Fibroblast of lung (primary cell): ENCODE measurements at regions not wholly inside any gene's neighbourhood (a gene's known extent, or its start where the extent isn't known, plus 50 kb on each side); places are given as distances from the start of the nearest gene placed in this dataset.

Source experiments
- CTCF ChIP-seq, 2 donors: IDR thresholded peaks in 1 of 2; conservative IDR thresholded peaks in 1 of 2; 1 replicate in 1 of 2; 2 replicates in 1 of 2; pipeline ENCODE4 v1.5.1; 2011 to 2012; ENCODE audit warnings: low read length in 2 of 2, control low read depth in 1 of 2, inconsistent platforms in 1 of 2, low read depth in 1 of 2, mild to moderate bottlenecking in 1 of 2
- EZH2 ChIP-seq: IDR thresholded peaks from 2 replicates; pipeline ENCODE4 v1.5.1; 2012; ENCODE audit warnings: low read length, control low read depth, mild to moderate bottlenecking; ENCODE audit errors: missing control alignments

GRCh38 chr7:52753855-52754254 is 281.6 kb upstream of the POM121L12 start:
- TF ChIP-seq CTCF (conservative IDR thresholded peaks at IDR 0.05 in 1 of 2, IDR thresholded peaks at IDR 0.05 in 1 of 2; ENCODE audit: low read depth in 1 of 2, low read length in 2 of 2) (no peak), EZH2 (no peak)
